GM12874 (cell line): ENCODE measurements at regions not wholly inside any gene's neighbourhood (a gene's known extent, or its start where the extent isn't known, plus 50 kb on each side); places are given as distances from the start of the nearest gene placed in this dataset.

Experiments used
- TF ChIP-seq, protein P1 (sequence below): IDR thresholded peaks from 2 replicates; pipeline ENCODE4 v1.5.1; 2011; ENCODE audit warnings: low read depth, mild to moderate bottlenecking, control low read depth, low read length, moderate library complexity; ENCODE audit not compliant: insufficient read depth

DNA sequence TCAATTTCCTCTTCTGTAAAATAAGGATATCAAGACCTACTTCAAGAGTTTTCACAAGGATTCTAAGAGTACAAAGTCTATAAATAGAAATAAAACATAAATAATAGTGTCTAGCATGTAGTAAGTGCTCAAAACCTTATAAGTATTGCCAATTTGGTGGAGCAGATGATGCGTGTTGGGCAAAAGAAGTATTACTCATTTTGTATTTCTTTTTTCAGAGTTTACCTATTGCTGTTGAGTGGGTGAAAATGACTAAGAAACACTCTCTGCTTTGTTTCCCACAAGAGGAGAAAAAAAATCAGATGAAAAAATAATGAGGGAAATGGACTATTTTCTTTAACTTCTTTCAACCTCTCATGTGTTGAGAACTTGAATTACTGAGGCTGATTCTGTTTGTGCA, 103.3 kb upstream of the KCNK2 start:
- TF ChIP-seq, protein P1, sequence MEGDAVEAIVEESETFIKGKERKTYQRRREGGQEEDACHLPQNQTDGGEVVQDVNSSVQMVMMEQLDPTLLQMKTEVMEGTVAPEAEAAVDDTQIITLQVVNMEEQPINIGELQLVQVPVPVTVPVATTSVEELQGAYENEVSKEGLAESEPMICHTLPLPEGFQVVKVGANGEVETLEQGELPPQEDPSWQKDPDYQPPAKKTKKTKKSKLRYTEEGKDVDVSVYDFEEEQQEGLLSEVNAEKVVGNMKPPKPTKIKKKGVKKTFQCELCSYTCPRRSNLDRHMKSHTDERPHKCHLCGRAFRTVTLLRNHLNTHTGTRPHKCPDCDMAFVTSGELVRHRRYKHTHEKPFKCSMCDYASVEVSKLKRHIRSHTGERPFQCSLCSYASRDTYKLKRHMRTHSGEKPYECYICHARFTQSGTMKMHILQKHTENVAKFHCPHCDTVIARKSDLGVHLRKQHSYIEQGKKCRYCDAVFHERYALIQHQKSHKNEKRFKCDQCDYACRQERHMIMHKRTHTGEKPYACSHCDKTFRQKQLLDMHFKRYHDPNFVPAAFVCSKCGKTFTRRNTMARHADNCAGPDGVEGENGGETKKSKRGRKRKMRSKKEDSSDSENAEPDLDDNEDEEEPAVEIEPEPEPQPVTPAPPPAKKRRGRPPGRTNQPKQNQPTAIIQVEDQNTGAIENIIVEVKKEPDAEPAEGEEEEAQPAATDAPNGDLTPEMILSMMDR = no peak

DNA sequence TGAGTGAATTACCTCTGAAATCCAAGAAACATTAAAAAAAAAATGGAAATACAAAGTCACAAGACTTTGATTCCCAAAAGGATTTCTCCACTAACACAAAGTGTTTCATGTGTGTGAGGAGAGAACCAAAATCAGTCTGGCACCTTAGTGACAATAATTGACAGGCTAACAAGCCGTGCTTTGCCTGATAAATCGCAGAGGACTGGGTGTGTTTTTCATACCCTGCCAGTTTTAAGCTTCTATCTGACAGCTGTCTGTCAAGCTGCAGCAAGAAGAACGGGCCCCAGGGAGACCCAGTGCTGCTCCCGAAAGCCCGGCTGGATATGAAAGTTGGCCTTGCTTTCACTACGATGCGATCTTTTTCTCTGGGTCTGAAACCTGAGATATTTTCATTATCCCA, 101.6 kb upstream of the KCNK2 start:
- TF ChIP-seq, protein P1 = no peak

DNA sequence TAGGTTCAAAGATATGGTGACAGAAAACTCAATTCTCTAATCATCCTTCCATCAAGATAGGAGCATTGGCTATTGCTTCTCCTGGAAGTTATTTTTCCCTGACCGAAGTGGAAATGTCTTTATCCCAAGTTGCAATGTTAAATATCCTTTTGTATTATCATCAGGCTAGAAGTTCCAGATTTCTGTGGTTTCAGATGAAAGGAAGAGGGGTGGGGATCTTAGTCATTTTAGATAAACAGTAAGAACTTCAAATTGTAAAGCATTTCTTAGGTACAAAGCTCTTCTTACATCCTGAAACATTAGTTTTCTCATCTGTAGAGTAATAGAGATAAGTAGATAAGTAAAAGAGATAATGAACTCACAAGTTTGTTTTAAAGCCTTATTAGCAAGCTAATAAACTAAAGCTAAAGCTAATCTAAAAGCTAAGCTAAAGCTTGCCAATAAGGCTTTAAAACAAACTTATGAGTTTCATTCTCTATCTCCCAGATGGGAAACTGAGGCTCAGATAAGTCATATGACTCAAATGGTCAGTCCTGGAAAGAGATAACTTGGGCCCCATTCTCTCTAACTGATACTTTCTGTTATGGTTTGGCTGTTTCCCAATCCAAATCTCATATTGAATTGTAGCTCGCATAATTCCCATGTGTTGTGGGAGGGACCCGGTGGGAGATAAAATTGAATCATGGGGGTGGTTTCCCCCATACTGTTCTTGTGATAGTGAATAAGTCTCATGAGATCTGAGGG, 99.2 kb upstream of the KCNK2 start:
- TF ChIP-seq, protein P1 = no peak

DNA sequence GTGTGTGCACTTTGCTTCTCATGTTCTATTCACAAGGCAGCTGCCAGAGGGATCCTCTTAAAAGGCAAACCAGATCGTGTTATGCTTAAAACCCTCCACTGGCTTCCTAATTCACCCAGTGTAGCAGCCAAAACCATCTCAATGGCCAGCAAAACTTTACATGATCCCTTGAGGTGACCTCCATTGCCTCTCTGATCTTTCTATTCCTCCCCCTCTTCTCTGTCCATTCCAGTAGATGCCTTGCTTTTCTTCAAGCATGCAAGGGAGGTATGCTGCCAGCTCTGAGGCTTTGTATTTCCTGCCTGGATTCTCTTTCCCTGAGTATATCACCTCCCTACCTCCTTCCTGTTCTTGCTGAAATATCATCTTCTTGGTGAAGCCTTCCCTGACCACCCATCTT, 93.2 kb upstream of the KCNK2 start:
- TF ChIP-seq, protein P1 = no peak

DNA sequence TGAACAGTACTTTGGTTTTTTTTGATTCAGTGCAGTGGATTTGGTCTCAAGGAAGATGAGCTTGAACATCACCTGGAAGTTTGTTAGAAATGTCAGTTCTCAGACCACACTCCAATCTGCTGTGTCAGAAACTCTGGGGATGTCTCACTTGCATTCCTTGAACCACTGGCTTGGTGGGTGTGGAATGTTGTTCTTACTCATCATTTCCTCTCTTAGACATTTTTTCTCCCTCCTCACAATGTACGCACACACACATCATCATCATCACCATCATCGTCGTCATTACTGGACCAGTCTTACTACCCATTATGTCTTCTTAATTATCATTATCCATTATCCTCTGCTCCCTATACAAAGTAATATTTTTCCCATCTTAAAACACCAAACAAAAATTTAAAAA, 91.9 kb upstream of the KCNK2 start:
- TF ChIP-seq, protein P1 = no peak

DNA sequence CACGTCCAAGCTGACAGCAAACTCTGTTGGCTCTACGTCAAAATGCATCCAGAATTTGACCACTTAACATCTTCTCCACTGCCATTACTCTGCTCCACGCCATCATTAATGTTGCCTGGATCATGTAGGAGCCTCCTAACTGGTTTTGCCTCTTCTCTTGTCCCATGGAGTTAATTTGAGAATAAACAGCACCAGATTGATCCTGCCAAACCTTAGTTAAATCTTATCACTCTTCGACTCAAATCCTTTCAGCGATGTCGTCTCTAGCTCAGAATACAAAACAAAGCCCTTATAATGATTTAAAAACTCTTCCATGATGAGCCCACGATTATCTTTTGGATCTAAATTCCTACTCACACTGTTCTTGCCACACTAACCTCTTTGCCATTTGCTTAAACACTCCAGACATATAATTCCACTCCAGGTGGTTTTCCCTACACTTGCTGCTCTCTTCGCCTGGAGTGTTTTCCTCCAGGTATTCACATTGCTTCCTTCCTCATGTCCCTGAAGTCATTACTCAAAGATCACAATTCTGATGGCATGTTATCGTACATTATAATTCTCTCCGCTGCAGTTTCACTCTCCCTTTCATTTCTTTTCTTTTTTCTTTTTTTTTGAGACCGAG, 90.7 kb upstream of the KCNK2 start:
- TF ChIP-seq, protein P1 = no peak

DNA sequence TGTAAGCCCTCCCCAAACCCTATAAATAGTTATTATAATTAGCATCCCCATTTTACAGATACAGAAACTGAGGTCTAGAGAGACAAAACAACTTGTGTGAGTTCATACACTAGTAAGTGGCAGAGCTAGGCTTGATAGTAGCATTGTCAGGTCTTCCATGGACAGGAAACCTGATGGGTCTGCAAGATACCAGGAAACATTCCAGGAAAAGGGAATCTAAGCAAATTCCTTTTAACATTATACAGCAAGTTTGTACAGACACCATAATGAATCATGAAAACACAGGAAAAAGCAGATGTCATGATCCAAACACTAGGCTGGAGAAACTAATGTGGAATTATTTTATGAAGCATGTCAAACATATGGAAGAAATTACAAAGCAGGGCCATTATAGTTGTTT, 89.1 kb upstream of the KCNK2 start:
- TF ChIP-seq, protein P1 = no peak
